ENCODE measurements at regions not wholly inside any gene's neighbourhood (a gene's known extent, or its start where the extent isn't known, plus 50 kb on each side); places are given as distances from the start of the nearest gene placed in this dataset.

GRCh38 chr3:102025606-102026270 is 176.4 kb downstream of the NFKBIZ start:
- Histone ChIP-seq H3K27me3 (ENCODE audit: insufficient read depth, low read length) (no peaks in the 10 kb centered on the region), H3K79me2 (ENCODE audit: insufficient read depth, low read length) (no peaks in the 10 kb centered on the region), H3K9ac (ENCODE audit: low read length) (no peak overlapping the region), H3K4me3 (replicated peaks in 1 of 2; ENCODE audit: low read depth in 1 of 2, low read length in 2 of 2) (no peak overlapping the region), H3K36me3 (ENCODE audit: control insufficient read depth in 1 of 2, insufficient read depth in 2 of 2, low read length in 2 of 2) (no peaks in the 10 kb centered on the region), H3K4me1 (ENCODE audit: control insufficient read depth in 1 of 2, insufficient read depth in 2 of 2, low read length in 2 of 2) (no peaks in the 10 kb centered on the region), H3K9me2 (ENCODE audit: insufficient read depth) (no peaks in the 10 kb centered on the region), H3K4me2 (ENCODE audit: low read length) (no peak overlapping the region), H3K9me3 (ENCODE audit: control insufficient read depth in 1 of 2, insufficient read depth in 1 of 2, low read depth in 1 of 2, low read length in 2 of 2) (no peaks in the 10 kb centered on the region), H3K27ac (ENCODE audit: low read depth, low read length) (no peak overlapping the region), H4K20me1 (ENCODE audit: insufficient read depth) (no peaks in the 10 kb centered on the region), H2AFZ (ENCODE audit: low read depth, low read length, poor library complexity, severe bottlenecking) (no peak overlapping the region)
- no peak for ATAC-seq
- intact Hi-C loops (cut with micrococcal nuclease) = no loop called here
- no TSS peak for BruUV-seq (replicated peaks)
- CTCF ChIA-PET = no interaction called here
- RAD21 ChIA-PET (ENCODE audit: low non-redundant PET in 1 of 2, low total read pairs in 2 of 2, uncharacterized antibody in 2 of 2, unreplicated experiment in 2 of 2) = no interaction called here
- DNase-seq (ENCODE audit: low read depth, low spot score) = no peak
- POLR2A ChIA-PET = no interaction called here
- TF ChIP-seq YY1 (IDR thresholded peaks at IDR 0.05; ENCODE audit: extremely low read depth, insufficient replicate concordance, low read depth, low read length) (no peak), EGR1 (IDR thresholded peaks at IDR 0.05; ENCODE audit: low read depth) (no peak), CBX3 (IDR thresholded peaks at IDR 0.05; ENCODE audit: low read depth) (no peak), SRF (IDR thresholded peaks at IDR 0.05; ENCODE audit: low read depth) (no peak), POLR2AphosphoS5 (IDR thresholded peaks at IDR 0.05; ENCODE audit: low read depth, low read length) (no peak), REST (IDR thresholded peaks at IDR 0.05; ENCODE audit: low read depth) (no peak), ZFX (IDR thresholded peaks at IDR 0.05) (no peak), CEBPB (IDR thresholded peaks at IDR 0.05; ENCODE audit: low read depth) (no peak), POLR2A (IDR thresholded peaks at IDR 0.05; ENCODE audit: borderline replicate concordance, extremely low read depth, insufficient read depth, insufficient read length) (no peak), ATF3 (IDR thresholded peaks at IDR 0.05) (no peak), EZH2 (IDR thresholded peaks at IDR 0.05) (no peak), SP1 (IDR thresholded peaks at IDR 0.05; ENCODE audit: low read depth) (no peak)

Data from HCT116 (cell line).